NB4 (cell line): ENCODE measurements at regions not wholly inside any gene's neighbourhood (a gene's known extent, or its start where the extent isn't known, plus 50 kb on each side); places are given as distances from the start of the nearest gene placed in this dataset.

ENCODE experiments used
- DNase-seq: peaks from one replicate; pipeline ENCODE4 v3.0.0; 2010; ENCODE audit warnings: low read depth
- H3K4me3 ChIP-seq: one replicate; pipeline ENCODE4 v1.5.1; 2011; ENCODE audit warnings: mild to moderate bottlenecking, low read depth, low read length, moderate library complexity
- MYC ChIP-seq: IDR thresholded peaks from 2 replicates; pipeline ENCODE4 v1.6.1; 2011; ENCODE audit warnings: low read depth, low read length
- POLR2A ChIP-seq: IDR thresholded peaks from 2 replicates; pipeline ENCODE4 v1.6.1; 2011; ENCODE audit warnings: mild to moderate bottlenecking; ENCODE audit not compliant: insufficient read length; ENCODE audit errors: extremely low read depth
- TF ChIP-seq, protein P1 (sequence below): IDR thresholded peaks from 2 replicates; pipeline ENCODE4 v1.6.1; 2011; ENCODE audit warnings: low read depth, low read length
- TF ChIP-seq, protein P2 (sequence below): IDR thresholded peaks from one replicate; pipeline ENCODE4 v1.5.1; 2012; ENCODE audit warnings: low read depth, low read length

DNA sequence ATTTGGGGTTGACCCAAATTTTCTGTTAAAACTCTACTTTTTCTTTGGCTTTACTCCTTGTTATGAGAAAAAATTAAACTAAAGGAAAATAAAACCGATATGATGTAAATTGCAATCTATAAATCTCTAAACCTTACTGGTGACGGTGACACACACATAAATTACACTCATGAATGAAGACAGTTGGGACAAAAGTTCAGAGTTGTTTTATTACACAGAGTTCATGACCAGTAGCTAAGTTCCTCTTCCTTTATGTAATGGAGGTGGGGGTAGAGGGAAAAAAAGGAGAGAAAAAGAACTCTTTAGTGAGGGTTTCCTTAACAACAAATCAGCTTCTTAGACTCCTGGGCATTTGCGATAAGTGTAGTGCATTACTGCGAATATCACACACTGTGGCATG is 220.7 kb downstream of the KCNJ2 start:
- H3K4me3 ChIP-seq = no peak overlapping the region
- TF ChIP-seq MYC (no peak), POLR2A (no peak)
- TF ChIP-seq, protein P1, sequence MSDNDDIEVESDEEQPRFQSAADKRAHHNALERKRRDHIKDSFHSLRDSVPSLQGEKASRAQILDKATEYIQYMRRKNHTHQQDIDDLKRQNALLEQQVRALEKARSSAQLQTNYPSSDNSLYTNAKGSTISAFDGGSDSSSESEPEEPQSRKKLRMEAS = no peak
- TF ChIP-seq, protein P2, sequence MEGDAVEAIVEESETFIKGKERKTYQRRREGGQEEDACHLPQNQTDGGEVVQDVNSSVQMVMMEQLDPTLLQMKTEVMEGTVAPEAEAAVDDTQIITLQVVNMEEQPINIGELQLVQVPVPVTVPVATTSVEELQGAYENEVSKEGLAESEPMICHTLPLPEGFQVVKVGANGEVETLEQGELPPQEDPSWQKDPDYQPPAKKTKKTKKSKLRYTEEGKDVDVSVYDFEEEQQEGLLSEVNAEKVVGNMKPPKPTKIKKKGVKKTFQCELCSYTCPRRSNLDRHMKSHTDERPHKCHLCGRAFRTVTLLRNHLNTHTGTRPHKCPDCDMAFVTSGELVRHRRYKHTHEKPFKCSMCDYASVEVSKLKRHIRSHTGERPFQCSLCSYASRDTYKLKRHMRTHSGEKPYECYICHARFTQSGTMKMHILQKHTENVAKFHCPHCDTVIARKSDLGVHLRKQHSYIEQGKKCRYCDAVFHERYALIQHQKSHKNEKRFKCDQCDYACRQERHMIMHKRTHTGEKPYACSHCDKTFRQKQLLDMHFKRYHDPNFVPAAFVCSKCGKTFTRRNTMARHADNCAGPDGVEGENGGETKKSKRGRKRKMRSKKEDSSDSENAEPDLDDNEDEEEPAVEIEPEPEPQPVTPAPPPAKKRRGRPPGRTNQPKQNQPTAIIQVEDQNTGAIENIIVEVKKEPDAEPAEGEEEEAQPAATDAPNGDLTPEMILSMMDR = no peak
- no peak for DNase-seq

DNA sequence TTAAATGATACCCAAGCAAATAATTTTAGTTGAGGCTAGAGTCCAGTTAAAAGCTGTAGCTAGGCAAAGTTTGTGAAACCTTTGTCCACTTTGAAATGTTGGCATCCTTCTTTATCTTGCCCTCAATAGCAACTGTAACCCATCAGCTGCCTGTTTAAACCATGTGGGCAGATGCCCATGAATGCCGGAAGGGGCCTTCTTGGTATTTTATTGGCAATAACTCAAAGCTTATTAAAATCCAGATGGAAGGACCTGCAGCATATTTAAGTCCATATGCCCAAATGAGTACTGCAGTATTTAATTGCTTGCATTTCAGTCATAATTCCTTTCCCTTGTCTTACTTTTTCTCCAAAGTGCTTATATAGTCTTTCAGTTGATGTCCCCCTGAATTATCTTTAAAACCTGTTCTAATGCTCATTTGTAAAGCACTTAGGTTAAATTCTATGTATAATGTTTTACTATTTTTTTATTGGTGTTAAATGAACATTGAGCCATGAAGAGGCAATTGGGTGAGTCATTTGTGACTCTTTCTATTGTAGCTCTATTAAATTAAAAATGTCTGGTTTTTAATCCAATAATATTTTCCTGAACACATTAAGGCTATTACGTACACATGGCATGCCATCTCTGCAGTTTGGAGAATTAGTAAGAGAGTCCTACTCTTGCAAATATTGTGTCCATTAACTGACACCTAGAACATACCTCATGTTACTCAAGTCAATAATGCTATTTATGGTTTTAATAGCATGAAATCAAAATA is 225.3 kb downstream of the KCNJ2 start:
- no peak overlapping the region for H3K4me3 ChIP-seq
- TF ChIP-seq POLR2A (no peak), MYC (no peak)
- TF ChIP-seq, protein P1 = no peak
- TF ChIP-seq, protein P2 = no peak
- DNase-seq = no peak

DNA sequence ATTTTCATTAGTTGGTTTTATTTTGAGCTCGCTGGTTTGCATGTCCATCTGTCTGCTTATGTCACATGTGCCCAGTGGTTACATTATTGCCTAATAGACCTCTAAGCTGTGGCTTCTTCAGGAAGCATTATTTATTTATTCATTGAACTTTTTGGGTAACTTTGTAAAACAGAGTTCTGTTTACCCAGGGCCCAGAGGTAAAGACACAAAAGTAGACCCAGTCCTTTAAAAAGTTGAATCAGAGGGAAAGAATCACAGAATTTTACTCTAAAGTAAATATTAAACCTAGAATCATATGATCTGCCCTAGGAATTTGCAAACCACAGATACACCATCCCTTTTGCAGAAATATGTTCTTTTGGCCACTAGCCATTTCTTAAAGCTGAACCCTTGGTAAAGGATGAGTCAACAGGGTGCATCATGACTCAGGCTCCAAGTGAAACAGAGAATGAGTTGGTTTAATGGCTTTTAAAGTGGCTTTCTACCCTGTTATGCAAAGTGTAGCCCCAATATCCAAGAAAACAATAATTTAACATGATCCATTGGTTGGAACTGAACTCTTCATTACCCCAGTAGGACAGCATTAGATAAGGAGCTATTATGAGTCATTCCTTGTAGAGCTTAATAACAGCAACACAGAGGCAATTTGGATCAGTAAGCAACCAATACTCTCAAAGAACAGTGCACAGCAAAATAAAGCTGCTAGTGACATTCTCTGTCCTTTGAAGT is 236.3 kb downstream of the KCNJ2 start:
- TF ChIP-seq, protein P2 = no peak
- TF ChIP-seq, protein P1 = no peak

DNA sequence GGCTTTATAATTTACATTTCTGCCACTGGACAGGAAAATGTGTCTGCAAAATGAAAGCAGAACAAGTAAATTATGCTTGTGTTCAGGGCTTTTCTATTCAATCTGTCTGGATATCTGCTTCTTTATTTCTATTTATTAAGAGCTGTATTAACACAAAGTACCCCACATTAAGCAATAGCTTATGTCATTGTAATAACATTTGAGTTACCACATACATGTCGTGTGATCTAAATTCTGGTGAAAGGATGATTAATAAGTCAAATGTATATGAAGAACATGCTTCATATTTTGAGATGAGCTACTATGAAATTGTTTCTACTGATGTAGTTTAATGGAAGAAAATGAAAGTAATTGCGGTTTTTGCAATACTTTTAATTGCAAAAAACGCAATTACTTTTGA is 238.2 kb downstream of the KCNJ2 start:
- H3K4me3 ChIP-seq = no peak overlapping the region
- DNase-seq = no peak
- no peak for TF ChIP-seq POLR2A
- no peak for TF ChIP-seq MYC
- TF ChIP-seq, protein P2 = no peak
- TF ChIP-seq, protein P1 = no peak

More for the DNA sequence above, 236.3 kb downstream of the KCNJ2 start:
- H3K4me3 ChIP-seq = no peak overlapping the region
- peak; percentile 51 for DNase-seq

DNA sequence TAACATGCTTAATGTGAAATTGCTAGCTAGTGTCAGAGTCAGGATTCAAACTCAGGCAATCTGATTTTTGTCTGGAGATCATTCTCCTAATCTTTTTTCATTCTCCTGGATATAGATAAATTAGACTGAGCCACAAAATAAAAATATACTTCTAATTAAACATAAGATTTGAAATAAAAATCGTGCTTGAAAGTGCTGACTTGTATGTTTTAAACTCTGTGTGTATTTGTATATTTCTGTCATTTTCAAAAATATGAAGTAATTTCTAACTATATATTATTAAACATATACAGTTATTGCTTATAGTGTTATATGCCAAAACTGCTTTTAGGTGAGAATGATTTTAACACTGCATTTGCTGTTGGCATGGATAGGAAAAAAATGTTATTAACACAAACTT is 239.4 kb downstream of the KCNJ2 start:
- H3K4me3 ChIP-seq = no peak overlapping the region
- no peak for DNase-seq
- TF ChIP-seq, protein P2 = no peak
- TF ChIP-seq MYC (no peak), POLR2A (no peak)
- TF ChIP-seq, protein P1 = no peak
